GM12864 (cell line): ENCODE measurements at regions not wholly inside any gene's neighbourhood (a gene's known extent, or its start where the extent isn't known, plus 50 kb on each side); places are given as distances from the start of the nearest gene placed in this dataset.

Experiments used
- DNase-seq: peaks from one replicate; pipeline ENCODE4 v3.0.0-alpha.2; 2011; ENCODE audit warnings: low read depth
- H3K4me3 ChIP-seq: 2 replicates; pipeline ENCODE4 v1.5.1; 2011; ENCODE audit warnings: mild to moderate bottlenecking, low read depth, low read length, control low read depth
- TF ChIP-seq, protein P1 (sequence below): IDR thresholded peaks from 2 replicates; pipeline ENCODE4 v1.5.1; 2011; ENCODE audit warnings: low read depth, mild to moderate bottlenecking, moderate library complexity, low read length, control low read depth, inconsistent platforms; ENCODE audit errors: missing control alignments

DNA sequence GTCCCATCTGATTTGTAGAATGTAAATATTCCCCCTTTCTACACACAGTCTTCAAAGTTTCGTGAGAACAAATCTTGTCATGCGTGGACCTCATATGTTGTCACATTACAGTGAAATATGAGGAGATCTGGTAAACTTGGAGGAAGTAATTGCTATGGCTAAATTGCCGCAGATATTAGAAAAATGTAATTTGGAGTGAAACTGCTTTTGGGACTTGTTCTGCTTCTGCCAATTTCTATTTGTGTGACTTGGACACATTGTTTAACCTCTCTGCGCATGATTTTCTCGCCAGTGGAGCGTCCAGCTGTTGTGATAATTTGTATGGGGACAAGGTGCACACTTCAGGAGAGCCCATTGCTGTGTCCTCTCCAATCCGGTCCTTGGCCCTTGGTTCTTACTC lies 693.1 kb upstream of the SLC10A2 start:
- H3K4me3 ChIP-seq, result no peak overlapping the region
- TF ChIP-seq, protein P1, sequence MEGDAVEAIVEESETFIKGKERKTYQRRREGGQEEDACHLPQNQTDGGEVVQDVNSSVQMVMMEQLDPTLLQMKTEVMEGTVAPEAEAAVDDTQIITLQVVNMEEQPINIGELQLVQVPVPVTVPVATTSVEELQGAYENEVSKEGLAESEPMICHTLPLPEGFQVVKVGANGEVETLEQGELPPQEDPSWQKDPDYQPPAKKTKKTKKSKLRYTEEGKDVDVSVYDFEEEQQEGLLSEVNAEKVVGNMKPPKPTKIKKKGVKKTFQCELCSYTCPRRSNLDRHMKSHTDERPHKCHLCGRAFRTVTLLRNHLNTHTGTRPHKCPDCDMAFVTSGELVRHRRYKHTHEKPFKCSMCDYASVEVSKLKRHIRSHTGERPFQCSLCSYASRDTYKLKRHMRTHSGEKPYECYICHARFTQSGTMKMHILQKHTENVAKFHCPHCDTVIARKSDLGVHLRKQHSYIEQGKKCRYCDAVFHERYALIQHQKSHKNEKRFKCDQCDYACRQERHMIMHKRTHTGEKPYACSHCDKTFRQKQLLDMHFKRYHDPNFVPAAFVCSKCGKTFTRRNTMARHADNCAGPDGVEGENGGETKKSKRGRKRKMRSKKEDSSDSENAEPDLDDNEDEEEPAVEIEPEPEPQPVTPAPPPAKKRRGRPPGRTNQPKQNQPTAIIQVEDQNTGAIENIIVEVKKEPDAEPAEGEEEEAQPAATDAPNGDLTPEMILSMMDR, result no peak
- DNase-seq, result no peak

DNA sequence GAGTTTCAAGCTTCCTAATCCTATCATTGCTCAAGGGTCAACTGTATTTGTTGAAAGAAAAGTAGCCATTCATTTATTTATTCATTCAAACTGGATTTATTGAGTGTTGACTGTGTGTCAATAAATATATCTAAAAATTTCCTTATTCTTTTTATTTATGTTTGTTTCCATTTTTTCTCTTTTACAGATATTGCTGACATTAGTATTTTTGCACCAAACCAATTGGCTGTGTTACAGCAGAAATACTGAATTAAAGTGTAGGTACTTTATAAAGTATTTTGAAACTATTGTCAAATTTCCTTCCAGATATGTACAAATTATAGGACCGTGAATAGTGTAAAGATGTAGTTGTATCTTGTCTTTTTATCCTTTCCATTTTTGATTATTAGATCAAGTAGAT lies 692.0 kb upstream of the SLC10A2 start:
- DNase-seq, result no peak
- TF ChIP-seq, protein P1, result no peak
- H3K4me3 ChIP-seq, result no peak overlapping the region

DNA sequence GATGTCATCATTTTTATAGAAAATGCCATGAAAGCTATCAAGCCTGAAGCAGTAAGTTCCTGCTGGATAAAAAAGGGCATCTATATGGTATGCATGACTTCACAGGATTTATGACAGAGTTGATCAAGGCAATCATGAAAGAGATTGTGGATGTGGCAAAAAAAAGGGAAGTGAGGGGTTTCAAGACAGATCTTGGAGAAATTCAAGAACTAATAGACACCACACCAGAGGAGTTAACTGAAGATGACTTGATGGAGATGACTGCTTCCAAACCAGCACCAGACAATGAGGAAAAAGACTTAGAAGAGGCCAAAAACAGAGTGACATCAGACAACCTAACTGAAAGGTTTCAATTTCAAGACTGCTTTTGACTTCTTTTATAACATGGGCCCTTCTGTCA lies 691.1 kb upstream of the SLC10A2 start:
- TF ChIP-seq, protein P1, result no peak

DNA sequence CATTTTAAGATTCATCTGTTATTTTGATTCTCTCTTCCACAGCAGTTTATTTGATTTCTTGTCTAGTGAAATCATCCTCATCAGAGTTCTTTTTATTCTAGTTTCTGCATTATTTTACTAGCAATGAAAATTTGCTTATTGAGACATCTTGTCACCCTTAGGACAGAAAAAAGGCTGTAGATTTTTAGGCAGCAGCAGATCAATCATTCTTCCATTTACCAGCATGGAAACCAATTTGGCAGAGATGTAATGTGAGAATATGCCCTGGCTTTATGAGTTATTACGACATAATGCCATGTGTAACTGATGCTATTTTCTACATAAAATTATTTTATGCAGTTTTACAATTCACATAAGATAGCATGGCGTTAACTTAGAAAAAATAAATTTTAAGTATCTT lies 688.6 kb upstream of the SLC10A2 start:
- H3K4me3 ChIP-seq, result no peak overlapping the region
- TF ChIP-seq, protein P1, result no peak
- DNase-seq, result no peak

More for the DNA sequence above, 691.1 kb upstream of the SLC10A2 start:
- no peak for DNase-seq
- H3K4me3 ChIP-seq, result no peak overlapping the region

DNA sequence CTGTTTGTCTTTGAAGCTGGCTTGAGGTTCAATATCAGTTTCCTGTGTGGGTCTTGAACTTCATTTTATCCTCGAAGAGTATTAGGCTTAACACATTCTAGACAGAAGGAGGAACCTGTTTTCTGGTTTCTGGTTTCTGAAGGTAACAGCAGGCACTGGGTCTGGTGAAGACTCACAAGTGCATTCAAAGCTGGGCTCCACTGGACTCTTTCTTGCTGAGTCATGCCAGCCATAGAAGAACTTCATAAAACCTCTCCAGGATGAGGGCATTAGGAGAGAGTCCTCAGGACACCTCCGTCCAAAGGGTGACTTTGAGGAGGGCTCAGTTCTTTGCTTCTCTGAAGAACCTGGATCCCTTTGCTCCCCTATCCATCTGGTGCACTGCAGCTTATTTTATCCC lies 668.6 kb upstream of the SLC10A2 start:
- DNase-seq, result no peak
- H3K4me3 ChIP-seq, result no peak overlapping the region
- TF ChIP-seq, protein P1, result no peak

DNA sequence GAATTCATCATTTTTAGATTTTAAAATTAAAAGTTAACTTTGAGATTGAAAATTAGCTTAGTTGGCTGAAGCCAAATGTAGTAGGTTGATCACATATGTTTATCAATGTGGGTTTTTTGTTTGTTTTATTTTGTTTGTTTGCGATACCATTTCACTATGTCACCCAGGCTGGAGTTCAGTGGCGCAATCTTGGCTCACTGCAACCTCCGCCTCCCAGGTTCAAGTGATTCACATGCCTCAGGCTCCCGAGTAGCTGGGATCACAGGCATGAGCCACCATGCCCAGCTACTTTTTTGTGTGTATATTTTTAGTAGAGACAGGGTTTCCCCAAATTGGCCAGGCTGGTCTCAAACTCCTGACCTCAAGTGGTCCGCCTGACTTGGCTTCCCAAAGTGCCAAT lies 665.7 kb upstream of the SLC10A2 start:
- TF ChIP-seq, protein P1, result no peak
- DNase-seq, result no peak
- H3K4me3 ChIP-seq, result no peak overlapping the region

DNA sequence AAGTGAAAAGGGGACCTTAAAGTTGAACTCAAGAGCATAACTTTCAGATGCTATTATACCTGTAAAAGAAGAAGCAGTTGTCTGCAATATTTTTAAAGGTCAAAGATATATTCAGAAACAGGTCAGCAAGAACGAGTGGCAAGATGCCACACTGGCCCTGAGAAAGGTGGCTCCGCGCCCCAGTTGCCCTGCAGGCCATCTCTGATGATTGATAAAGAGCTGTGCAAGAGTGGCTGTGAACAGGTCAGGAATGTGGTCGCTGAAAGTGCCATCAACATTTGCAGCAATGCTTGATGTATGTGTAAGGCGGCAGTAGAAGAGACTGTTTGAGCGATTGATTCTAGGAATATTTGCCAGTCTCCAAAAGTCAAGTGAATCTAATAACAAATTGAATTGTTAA lies 664.2 kb upstream of the SLC10A2 start:
- no peak for DNase-seq
- TF ChIP-seq, protein P1, result no peak
- H3K4me3 ChIP-seq, result no peak overlapping the region
